HG03159 (cell line): ENCODE measurements at regions not wholly inside any gene's neighbourhood (a gene's known extent, or its start where the extent isn't known, plus 50 kb on each side); places are given as distances from the start of the nearest gene placed in this dataset.

Experiments
- ATAC-seq: cut with Tn5 transposase; IDR thresholded peaks from one replicate; pipeline ENCODE4 v1.9.1; 2021; ENCODE audit warnings: mild to moderate bottlenecking, moderate library complexity; ENCODE audit not compliant: unreplicated experiment

GRCh38 chr7:134391223-134391622, 67.7 kb downstream of the AKR1B1 start:
- no peak for ATAC-seq

- peak; percentile 71 for ATAC-seq
These were observed 70.4 kb downstream of the AKR1B1 start for GRCh38 chr7:134388336-134389019.

- no peak for ATAC-seq
These were observed 61.8 kb upstream of the SLC35B4 start for GRCh38 chr7:134378562-134378961.

GRCh38 chr7:134376693-134377092, 60.0 kb upstream of the SLC35B4 start:
- ATAC-seq: no peak

GRCh38 chr7:134375206-134375605, 58.5 kb upstream of the SLC35B4 start:
- ATAC-seq: no peak

GRCh38 chr7:134374791-134375190, 58.1 kb upstream of the SLC35B4 start:
- ATAC-seq: no peak

GRCh38 chr7:134374291-134374690, 57.6 kb upstream of the SLC35B4 start:
- no peak for ATAC-seq

GRCh38 chr7:134372858-134373257, 56.1 kb upstream of the SLC35B4 start:
- ATAC-seq: no peak

GRCh38 chr7:134371971-134372370, 55.2 kb upstream of the SLC35B4 start:
- no peak for ATAC-seq

- no peak for ATAC-seq
These were observed 54.8 kb upstream of the SLC35B4 start for GRCh38 chr7:134371536-134371935.

GRCh38 chr7:134370135-134370534, 53.4 kb upstream of the SLC35B4 start:
- no peak for ATAC-seq

- no peak for ATAC-seq
These were observed 52.3 kb upstream of the SLC35B4 start for GRCh38 chr7:134368851-134369544.

- ATAC-seq: no peak
These were observed 51.4 kb upstream of the SLC35B4 start for GRCh38 chr7:134367956-134368749.
